ENCODE measurements at regions not wholly inside any gene's neighbourhood (a gene's known extent, or its start where the extent isn't known, plus 50 kb on each side); places are given as distances from the start of the nearest gene placed in this dataset.

GRCh38 chr12:91356405-91356804, 173.8 kb upstream of the DCN start:
- Histone ChIP-seq H3K4me3 (no peak overlapping the region), H3K36me3 (no peaks in the 10 kb centered on the region), H3K4me1 (no peaks in the 10 kb centered on the region), H3K27ac (no peak overlapping the region), H3K27me3 (no peaks in the 10 kb centered on the region), H3K9me3 (no peaks in the 10 kb centered on the region)
- no peak for DNase-seq (ENCODE audit: extremely low spot score in 2 of 2)
- intact Hi-C loops (cut with DNase I) = loop anchor here (10.0 kb wide), 1 partner anchor 382 kb away; no protein-coding TSS in a partner anchor
- TF ChIP-seq POLR2AphosphoS5 (IDR thresholded peaks at IDR 0.05; ENCODE audit: insufficient read depth in 1 of 2, low read depth in 1 of 2) = no peak
- no peak for TF ChIP-seq POLR2A (IDR thresholded peaks at IDR 0.05)

- no peak for DNase-seq (ENCODE audit: extremely low spot score in 2 of 2)
- intact Hi-C loops (cut with DNase I) = loop anchor here (10.0 kb wide), 1 partner anchor 381 kb away; no protein-coding TSS in a partner anchor
- no peaks in the 10 kb centered on the region for H3K27me3 ChIP-seq
- no peak overlapping the region for H3K4me3 ChIP-seq
- H3K9me3 ChIP-seq = no peaks in the 10 kb centered on the region
- H3K27ac ChIP-seq = no peak overlapping the region
- H3K4me1 ChIP-seq = no peaks in the 10 kb centered on the region
- TF ChIP-seq POLR2A (IDR thresholded peaks at IDR 0.05) (no peak), CTCF (IDR thresholded peaks at IDR 0.05) (peak; percentile 73 to 90 (median 78))
- no peaks in the 10 kb centered on the region for H3K36me3 ChIP-seq
Measured at GRCh38 chr12:91355150-91356006, 172.8 kb upstream of the DCN start.

- Histone ChIP-seq H3K4me1 (no peaks in the 10 kb centered on the region), H3K27me3 (no peaks in the 10 kb centered on the region), H3K4me3 (no peak overlapping the region), H3K9me3 (no peaks in the 10 kb centered on the region), H3K36me3 (no peaks in the 10 kb centered on the region), H3K27ac (no peak overlapping the region)
- intact Hi-C loops (cut with DNase I) = loop anchor here (10.0 kb wide), 1 partner anchor 378 kb away; no protein-coding TSS in a partner anchor
- DNase-seq (ENCODE audit: extremely low spot score in 2 of 2) = no peak
- TF ChIP-seq POLR2A (IDR thresholded peaks at IDR 0.05) (no peak), POLR2AphosphoS5 (IDR thresholded peaks at IDR 0.05; ENCODE audit: insufficient read depth in 1 of 2, low read depth in 1 of 2) (no peak), CTCF (IDR thresholded peaks at IDR 0.05) (no peak)
Measured at GRCh38 chr12:91353266-91353665, 170.6 kb upstream of the DCN start.

GRCh38 chr12:91349476-91349875, 166.9 kb upstream of the DCN start:
- no peak for DNase-seq (ENCODE audit: extremely low spot score in 2 of 2)
- H3K4me1 ChIP-seq = no peaks in the 10 kb centered on the region
- no peaks in the 10 kb centered on the region for H3K9me3 ChIP-seq
- no peaks in the 10 kb centered on the region for H3K27me3 ChIP-seq
- peak overlapping the region; percentile 20 for H3K27ac ChIP-seq
- intact Hi-C loops (cut with DNase I) = no loop called here
- no peak overlapping the region for H3K4me3 ChIP-seq
- TF ChIP-seq POLR2A (IDR thresholded peaks at IDR 0.05) = no peak
- TF ChIP-seq POLR2AphosphoS5 (IDR thresholded peaks at IDR 0.05; ENCODE audit: insufficient read depth in 1 of 2, low read depth in 1 of 2) = no peak
- no peak for TF ChIP-seq CTCF (IDR thresholded peaks at IDR 0.05)
- H3K36me3 ChIP-seq = no peaks in the 10 kb centered on the region

GRCh38 chr12:91347481-91348214, 165.0 kb upstream of the DCN start:
- TF ChIP-seq CTCF (IDR thresholded peaks at IDR 0.05) (no peak), POLR2AphosphoS5 (IDR thresholded peaks at IDR 0.05; ENCODE audit: insufficient read depth in 1 of 2, low read depth in 1 of 2) (no peak), POLR2A (IDR thresholded peaks at IDR 0.05) (no peak)
- H3K4me1 ChIP-seq = no peaks in the 10 kb centered on the region
- H3K27ac ChIP-seq = peak overlapping the region; percentile 20
- no peaks in the 10 kb centered on the region for H3K9me3 ChIP-seq
- H3K36me3 ChIP-seq = no peaks in the 10 kb centered on the region
- DNase-seq (ENCODE audit: extremely low spot score in 2 of 2) = no peak
- H3K4me3 ChIP-seq = no peak overlapping the region
- H3K27me3 ChIP-seq = no peaks in the 10 kb centered on the region
- intact Hi-C loops (cut with DNase I) = no loop called here
